Endothelial cell of umbilical vein (primary cell): ENCODE measurements at regions not wholly inside any gene's neighbourhood (a gene's known extent, or its start where the extent isn't known, plus 50 kb on each side); places are given as distances from the start of the nearest gene placed in this dataset.

Experiments used
- EZH2 ChIP-seq: IDR thresholded peaks from 2 replicates; pipeline ENCODE4 v1.6.1; 2012; ENCODE audit warnings: borderline replicate concordance, low read depth, mild to moderate bottlenecking, moderate library complexity, low read length, inconsistent platforms; ENCODE audit not compliant: severe bottlenecking
- FOS ChIP-seq: IDR thresholded peaks from 2 replicates; pipeline ENCODE4 v1.6.1; 2011; ENCODE audit warnings: mild to moderate bottlenecking, low read length, moderate library complexity, borderline replicate concordance; ENCODE audit not compliant: insufficient read depth
- POLR2A ChIP-seq: IDR thresholded peaks from 2 replicates; pipeline ENCODE4 v1.6.1; 2012; ENCODE audit warnings: low read depth, mild to moderate bottlenecking, control low read depth, low read length
- POLR2AphosphoS5 ChIP-seq: IDR thresholded peaks from 2 replicates; pipeline ENCODE4 v1.6.1; 2012; ENCODE audit warnings: low read depth, mild to moderate bottlenecking, control low read depth, low read length, moderate library complexity; ENCODE audit not compliant: insufficient read depth
- TF ChIP-seq, protein P1 (sequence below), 2 donors: IDR thresholded peaks; 1 replicate in 1 of 2; 2 replicates in 1 of 2; pipeline ENCODE4 v1.5.1; 2011; ENCODE audit warnings: low read length in 2 of 2, mild to moderate bottlenecking in 2 of 2, moderate library complexity in 2 of 2, control low read depth in 1 of 2, inconsistent platforms in 1 of 2, low read depth in 1 of 2; ENCODE audit not compliant: insufficient read depth in 1 of 2; ENCODE audit errors: extremely low read depth in 1 of 2

DNA sequence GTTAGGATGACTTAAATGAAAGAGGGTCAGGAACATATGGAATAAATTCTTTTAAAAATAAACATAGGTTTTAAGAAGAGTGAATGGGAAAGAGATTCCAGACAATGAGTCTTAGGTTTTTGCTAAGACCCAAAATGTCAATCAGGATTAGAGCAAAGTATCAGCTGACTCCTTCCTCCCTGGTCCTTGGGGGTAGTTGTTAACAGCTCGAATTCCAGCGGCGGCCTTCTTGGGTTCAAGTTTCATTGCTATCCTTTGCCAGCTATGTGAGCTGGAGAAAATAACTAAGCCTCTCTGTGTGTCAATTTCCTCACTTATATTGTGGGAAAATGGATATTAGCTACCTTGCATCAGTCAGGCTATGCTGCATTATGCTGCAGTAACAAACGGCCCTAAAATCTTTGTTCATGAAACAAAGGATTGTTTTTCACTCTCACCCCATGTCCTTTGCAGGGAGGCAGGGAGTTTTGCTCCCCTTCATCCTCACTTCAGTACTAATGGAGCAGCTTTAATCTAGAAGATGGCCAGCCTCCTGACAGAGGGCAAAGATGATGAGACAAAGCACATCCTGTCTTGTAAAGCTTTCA is 83.8 kb upstream of the RFLNA start:
- TF ChIP-seq, protein P1, sequence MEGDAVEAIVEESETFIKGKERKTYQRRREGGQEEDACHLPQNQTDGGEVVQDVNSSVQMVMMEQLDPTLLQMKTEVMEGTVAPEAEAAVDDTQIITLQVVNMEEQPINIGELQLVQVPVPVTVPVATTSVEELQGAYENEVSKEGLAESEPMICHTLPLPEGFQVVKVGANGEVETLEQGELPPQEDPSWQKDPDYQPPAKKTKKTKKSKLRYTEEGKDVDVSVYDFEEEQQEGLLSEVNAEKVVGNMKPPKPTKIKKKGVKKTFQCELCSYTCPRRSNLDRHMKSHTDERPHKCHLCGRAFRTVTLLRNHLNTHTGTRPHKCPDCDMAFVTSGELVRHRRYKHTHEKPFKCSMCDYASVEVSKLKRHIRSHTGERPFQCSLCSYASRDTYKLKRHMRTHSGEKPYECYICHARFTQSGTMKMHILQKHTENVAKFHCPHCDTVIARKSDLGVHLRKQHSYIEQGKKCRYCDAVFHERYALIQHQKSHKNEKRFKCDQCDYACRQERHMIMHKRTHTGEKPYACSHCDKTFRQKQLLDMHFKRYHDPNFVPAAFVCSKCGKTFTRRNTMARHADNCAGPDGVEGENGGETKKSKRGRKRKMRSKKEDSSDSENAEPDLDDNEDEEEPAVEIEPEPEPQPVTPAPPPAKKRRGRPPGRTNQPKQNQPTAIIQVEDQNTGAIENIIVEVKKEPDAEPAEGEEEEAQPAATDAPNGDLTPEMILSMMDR (IDR thresholded peaks at IDR 0.05; ENCODE audit: extremely low read depth in 1 of 2, insufficient read depth in 1 of 2, low read depth in 1 of 2, low read length in 2 of 2), result no peak
- no peak for TF ChIP-seq POLR2A
- TF ChIP-seq POLR2AphosphoS5, result no peak
- TF ChIP-seq FOS, result no peak
- no peak for TF ChIP-seq EZH2
